COLO668 (cell line): ENCODE measurements at regions not wholly inside any gene's neighbourhood (a gene's known extent, or its start where the extent isn't known, plus 50 kb on each side); places are given as distances from the start of the nearest gene placed in this dataset.
A peak's percentile ranks its signal among the peaks of the same experiment; 100 is the strongest.

Experiments
- DNase-seq: peaks from one replicate; lab custom pipeline; 2025; ENCODE audit not compliant: unreplicated experiment; lab: John Stamatoyannopoulos, UW

DNA sequence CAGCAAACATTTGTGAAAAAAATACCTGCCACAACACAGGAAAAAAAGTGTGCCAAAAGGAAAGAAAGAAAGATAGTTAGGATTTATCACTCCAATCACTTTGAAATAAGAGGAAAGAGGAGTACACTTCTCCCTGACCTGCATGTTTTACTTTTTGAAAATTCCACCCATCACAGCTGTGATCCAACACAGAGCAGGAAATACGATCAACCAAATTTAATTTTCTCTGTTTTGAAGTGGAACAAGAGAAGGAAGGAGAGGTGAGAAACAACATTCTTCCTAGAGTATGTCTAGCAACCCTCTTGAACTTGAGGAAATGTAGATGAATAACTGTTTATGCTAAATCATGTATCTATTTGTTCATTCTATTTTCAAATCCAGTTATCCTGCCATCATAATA, 284.7 kb upstream of the SYT1 start:
- DNase-seq: no peak

DNA sequence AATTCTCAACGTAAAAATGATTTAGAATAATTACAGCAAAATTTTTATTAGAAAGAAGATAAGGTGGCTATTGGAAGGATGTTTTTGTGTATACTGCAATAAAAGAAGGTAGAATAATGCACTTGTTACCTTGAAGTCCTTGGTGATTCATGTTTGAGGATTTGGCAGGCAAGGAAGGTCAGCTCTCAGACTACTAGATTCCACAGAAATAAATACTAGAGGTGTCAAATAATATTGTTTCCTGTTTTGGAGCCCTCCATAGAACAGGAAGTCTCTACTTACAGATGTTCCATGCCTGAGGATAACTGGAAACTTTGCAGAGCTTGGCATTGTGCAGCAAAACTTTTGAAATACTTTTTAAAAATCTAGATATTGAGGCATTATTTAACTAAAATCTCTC, 284.3 kb upstream of the SYT1 start:
- DNase-seq: no peak

DNA sequence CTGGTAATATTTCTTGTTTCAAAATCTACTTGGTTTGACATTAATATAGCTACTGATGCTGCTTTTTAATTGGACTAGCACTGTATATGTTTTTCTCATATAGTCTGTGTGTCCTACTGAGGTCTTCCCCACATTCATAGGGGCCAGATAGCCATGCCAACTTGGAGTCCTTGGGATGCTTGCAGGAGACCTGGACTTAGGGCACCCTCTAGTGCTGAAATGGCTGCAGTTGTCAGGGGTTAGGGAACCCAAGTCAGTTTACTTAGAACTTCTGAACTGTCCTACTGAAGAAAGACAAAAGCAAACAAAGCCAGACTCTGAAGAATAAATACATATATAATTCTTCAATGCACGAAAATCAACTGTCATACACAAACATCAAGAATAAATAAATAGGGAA, 279.9 kb upstream of the SYT1 start:
- DNase-seq: peak; percentile 7

DNA sequence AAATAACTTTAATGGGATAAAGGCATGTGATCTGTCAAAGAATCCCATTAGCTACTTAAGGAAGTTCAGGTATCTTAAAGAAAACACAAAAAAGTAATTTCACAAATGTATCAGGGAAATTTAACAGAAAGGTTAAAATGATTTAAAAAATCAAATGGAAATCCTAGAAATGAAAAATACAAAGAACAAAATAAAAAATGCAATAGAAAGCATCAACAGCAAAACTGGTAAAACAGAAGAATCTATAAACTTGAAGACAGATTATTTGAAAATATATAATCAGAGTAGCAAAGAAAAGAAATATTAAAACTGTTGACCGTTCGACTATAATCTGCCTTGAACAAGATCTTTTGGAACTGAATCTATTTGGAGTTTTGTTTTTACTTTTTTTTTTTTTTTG, 279.4 kb upstream of the SYT1 start:
- DNase-seq: no peak

DNA sequence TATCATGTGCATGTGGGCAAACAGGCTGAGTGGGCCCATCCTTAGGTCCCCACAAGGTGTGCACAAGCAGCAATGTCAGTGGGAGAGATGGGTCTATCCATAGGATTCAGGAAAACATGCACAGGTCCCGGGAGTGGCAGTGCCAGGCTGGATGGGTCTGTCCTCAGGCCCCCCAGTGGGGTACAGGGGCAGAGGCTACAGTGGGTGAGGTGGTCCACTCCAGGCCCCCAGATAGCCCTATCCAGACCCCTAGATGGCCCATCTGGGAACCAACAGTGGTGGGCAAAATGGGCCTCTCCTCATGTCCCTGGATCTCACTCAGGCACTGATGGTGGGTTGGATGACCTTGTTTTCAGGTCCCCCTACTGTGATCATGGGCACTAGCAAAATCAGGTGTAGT, 277.8 kb upstream of the SYT1 start:
- DNase-seq: no peak

DNA sequence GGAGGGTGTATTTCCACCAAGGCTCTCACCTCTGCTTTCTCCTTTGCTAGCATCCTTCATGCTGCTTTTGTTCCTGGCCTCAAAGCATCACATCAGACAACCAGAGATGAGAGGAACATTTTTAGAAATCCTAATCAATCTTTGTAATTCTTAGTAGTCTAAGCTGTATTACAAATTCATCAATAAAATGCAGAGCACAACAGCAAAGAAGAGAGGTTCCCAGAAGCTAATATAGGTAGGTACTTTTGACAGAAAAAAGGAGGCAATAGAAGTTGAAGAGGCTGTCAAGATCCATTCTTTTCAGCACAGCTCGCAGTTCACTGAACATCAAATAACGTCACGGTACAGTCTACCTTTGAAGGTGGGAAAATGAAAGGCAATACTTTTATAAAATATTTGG, 265.2 kb upstream of the SYT1 start:
- no peak for DNase-seq

DNA sequence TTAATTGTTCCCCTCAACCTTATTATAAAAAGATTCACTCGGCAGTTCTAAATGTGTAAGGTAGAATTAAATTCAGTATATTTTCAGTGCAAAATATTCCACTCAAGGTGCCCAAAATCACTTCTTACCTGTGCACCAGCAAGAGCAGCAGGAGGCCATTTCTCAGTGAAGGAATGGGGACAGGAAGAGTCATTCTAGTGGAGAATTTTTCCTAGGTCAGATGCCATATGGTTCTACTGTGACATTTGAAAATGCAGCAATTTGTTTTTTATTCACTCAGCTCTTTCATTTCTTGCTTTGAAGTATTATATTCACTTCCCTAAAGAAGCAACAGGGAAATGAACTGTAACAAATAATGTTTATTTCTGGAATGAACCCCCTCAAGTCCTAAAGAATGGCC, 264.0 kb upstream of the SYT1 start:
- DNase-seq: no peak

DNA sequence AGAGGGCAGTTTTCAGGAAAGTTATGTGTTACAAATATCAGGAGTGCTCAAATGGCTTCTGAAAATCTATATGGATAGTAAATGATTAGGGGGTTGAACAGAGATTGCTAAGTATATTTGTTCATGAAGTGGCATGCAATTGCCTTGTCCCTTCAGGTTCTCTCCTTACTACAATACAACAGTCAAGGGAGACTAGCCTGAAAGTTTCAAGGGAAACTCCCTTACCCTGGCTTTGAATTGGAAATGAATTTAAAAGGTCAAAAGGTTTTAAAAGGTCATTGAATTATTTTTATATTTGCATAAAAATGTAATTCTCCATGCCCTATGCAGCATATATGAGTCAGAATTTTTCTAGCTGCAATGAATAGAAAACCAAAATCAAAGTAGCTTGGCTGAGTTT, 253.1 kb upstream of the SYT1 start:
- DNase-seq: no peak

DNA sequence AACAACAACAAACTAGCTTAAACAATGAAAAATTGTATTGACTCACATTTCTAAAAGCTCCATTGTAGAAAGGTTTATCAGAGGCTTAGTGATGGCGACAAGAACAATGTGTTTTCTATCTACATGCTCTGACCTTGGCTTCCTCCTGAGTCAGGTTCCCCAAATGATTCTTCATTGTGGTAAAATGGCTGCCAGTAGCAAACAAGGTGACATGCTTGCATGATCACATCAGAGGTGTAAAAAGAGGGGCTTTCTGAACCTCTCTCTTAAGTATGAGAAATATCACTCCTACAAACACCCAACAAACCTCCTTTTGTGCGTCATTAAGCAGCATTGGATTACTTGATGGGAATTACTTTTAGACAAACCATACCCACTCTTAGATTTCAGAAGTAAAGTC, 252.4 kb upstream of the SYT1 start:
- DNase-seq: no peak

DNA sequence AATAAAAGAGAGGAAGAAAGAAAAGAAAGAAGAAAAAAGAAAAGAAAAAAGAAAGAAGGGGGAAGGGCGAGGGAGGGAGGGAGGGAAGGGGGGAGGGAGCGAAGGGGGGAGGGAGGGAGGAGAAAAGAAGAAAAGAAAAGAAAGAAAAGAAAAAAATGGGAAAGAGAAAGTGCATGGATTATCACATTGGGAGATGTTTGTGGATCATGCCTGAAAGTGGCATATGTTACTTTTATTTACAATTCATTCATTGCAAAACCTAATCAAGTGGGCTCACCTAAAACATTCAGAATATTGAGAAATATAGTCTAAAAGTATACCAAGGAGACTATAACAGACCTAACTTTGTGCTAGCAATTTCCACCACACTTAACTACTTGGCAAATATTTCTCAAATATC, 246.9 kb upstream of the SYT1 start:
- DNase-seq: no peak

DNA sequence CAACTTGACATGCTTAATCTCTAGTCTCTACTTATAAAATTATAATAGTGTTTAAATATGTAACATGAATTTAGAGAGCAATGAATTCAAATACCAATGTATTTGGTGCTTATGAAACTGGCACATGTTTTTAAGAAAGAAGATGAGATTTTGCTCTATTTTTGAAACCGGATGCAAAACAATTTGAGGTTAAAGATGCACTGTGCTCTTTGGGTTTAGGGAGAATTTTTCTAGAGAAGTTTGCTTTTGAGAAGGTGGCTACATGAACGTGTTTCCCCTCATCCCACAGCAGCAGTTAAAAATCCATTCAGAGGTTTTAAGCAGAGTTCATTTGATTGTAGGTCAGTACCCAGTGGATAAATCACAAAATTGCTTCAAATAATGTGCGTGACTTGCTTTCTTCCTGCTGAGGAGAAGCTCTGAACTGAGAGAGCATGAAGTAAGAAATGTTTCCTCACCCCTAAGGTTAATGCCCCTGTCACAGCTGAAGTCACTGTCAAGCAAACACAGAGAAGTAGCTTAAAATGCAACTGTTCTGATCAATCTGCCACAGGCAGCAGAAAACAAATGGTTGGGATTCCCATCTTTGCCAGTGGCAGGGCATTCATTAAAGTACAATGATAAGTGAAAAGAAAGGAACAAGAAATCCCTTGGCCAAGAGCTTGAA, 241.9 kb upstream of the SYT1 start:
- no peak for DNase-seq

DNA sequence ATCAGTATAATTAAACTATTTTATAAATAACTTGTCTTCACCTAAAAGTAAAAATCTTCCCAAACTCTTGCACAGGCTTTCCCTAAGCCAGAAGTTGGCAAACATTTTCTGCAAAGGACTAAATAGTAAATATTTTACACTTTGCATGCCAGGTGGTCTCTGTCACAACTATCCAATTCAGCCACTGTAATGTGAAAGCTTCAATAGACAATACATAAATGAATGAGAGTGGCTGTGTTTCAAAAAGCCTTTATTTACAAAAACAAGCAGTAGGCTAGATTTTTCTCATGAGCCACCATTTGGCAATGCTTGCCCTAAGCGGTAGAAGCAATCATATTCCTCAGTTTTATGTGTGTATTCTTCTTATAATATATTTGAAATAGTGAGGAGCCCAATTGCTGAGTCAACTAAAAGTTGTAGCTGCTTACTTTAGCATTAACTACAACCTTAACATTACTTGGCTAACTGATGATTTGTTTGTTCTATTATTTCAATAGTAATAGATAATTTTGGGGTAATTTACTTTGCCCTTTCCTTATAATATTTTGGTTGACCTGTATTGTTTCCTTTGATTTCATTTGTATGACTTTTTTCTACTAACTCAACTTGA, 236.0 kb upstream of the SYT1 start:
- no peak for DNase-seq

DNA sequence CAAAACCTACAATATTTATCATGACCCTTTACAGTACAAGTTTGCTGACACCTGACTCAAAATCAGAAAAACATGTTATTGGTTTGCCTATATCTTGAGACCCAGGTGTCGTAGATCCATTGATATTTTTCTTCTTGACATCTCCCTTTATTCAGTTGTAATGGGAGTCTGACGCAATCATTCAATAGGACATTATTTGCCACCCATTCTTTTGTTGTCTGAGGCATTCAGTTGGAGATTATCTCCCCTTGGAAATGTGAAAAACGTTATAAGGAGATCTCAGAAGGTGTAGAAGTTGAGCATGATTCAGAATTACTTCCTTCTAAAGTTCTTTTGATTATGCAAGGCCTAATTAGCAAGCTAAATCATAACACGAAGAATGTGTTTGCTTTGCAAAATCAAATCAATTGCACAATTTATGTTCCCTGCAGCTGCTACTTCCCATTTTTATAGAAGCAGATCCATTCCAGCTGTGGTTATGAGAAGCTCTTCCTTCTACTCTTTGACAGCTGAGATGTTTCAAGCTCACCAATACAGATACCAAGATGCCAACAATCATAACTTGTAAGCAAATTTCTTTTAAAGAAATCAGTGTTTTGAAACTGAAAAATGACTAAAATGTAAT, 228.2 kb upstream of the SYT1 start:
- no peak for DNase-seq

DNA sequence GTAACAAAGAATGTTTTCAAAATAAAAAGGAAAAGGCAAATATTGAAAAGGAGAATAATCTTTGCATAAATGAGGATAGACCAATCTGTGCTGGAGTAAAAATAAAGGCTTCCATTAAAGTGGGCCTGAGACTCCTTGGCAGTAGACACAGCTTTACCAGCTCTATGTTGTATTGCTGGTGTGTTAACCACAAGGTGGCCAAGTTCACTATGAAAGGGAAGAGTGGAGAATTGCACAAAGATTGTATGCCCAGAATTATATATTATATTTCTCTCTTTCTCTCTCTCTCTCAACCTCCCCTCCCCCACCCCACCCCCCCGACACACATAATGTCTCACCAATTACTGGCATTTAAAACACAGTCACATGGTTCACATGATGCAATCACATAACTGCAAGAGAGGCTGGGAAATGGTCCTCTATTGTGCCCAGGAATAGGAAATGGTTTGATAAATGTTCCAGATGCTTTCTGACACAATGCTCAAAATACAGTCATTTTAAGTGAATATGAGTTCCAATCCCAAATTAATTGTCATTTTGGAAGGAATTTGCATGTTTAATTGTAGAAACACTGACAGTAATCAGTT, 222.6 kb upstream of the SYT1 start:
- no peak for DNase-seq

DNA sequence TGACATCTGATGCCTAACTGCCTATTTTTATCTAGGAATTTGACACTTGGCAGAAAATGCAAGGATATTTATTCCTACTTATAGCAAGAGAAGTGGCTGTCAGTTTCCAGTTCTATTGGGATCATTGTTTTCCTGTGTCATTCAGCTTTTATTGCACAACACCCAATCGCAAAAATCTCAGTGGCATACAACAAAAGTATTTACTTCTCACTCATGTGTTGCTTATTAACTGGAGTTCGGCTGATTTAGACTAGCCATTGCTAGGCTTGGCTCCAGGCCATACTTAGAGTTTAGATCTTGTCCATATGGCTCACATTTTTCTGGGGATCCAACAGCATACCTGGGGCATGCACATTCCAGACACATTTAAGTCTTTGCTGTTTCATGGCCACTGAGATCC, 218.6 kb upstream of the SYT1 start:
- no peak for DNase-seq

DNA sequence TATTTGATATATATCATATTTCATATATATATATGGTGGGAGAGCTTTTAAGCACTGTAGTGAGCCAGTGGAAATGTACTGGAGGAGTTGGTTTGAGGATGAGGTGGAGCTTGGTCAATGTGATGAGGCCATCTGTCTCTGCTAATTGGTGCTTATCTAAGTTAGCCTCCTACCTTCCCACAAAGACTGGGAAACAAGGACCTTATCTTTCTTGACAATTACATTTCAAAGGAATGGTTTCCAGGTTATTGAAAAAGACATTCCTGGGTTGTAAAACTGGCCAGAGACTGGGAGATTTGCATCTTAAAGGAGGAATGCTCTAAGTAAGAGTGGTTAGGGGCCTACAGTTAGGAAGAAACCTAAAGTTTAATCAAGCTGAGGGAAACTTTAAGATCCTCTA, 212.8 kb upstream of the SYT1 start:
- DNase-seq: no peak

DNA sequence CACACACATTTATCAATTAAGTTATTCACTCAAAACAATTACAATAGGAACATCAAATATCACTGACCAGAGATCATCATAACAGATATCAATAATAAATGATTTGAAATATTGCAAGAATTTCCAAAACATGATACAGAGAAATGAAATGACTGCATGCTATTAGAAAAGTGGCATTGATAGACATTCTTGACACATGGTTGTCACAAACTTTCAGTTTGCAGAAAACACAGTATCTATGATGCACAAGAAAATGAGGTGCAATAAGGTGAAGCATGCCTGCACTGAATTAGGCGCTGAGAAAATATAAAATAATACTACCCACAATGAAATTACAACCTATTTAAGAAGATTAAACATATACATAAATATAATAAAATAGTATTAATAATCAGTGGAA, 198.0 kb upstream of the SYT1 start:
- no peak for DNase-seq

DNA sequence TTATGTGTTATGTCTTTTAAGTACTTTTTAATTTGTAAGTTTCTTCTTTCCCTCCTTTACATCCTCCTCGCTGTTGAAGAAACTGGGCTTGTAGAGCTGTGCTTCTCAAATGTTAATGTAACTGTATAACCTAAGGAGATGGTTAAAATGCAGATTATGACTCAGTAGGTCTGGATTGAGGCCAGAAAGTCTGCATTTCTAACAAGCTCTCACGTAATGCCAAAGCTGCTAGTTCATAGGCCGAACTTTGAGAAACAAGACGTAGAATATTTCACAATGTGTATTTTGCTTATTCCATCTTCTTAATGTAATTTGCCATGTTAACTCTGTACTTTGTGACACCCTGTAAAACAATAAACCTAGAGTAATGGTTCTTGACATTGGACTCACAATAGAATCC, 193.3 kb upstream of the SYT1 start:
- DNase-seq: no peak

DNA sequence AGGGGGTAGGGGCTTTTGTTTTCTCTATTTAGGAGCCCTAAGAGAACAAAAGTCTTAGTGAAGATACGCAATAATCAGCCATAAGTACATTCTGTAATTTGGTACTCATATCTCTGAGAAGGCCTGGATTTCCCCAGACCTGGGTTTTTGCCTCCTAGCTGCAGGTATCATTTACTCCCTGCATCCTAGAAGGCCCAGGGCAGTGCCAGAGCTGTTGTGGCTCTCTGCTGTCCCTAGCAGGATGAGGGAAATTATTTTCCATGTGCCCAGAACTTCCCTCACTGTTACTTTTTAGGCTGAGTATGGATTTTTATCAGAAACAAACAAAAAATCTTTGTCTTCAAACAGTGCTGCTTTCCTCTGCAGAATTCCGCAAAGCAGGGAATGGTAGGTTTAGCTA, 192.5 kb upstream of the SYT1 start:
- no peak for DNase-seq

DNA sequence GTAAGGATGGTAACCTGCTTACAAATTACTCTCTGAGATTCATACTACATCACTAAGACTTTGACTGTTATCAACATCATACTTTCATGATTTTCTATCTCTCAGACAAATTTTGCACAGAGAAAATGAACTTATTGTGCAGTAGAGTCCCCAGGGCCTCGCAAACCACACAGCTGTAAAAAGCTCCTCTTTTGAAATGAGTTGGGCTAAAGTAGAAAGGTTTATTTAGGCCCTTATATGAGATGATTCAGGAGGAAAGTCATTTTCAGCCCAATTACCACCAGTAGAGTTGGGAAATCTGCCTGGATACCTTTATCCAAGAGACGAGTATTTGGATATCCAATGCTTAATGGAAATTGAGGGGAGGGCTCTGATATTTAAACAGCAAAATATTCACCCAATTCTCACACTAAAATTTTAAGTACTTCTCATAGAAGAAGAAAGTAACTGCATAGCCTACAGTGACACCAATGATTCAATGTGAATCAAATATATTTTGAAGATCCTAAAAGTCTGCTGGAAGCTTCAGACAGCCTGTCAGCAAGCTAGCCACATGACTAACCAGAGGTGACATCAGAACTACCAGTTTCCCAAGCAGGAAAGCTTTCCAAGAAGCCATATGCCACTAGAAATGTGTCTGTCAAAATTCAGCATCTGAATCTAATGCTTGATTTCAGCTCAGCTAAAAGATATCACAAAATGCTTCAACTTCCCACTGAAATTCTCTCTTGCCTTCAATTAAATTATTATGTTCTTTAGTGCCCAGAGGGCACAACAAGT, 190.1 kb upstream of the SYT1 start:
- DNase-seq: no peak

DNA sequence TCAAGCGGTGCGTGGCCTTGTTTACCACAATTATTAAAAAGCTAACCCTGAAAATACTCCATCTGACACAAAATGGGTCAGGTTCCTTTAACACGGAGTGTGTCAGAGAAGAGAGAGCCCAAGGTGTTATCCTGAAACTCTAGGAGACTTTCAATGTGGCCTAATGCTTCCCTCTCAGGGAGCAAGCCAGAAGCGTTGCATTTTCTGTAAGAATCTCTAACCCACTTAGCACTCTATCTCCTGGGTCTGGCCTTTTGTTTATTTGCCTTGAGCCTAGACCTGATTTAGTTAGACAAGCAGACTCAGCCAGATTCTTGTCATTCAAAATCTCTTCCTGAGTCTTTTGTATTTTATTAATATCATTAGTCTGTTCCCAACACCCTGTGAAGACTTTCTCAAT, 184.0 kb upstream of the SYT1 start:
- DNase-seq: no peak

DNA sequence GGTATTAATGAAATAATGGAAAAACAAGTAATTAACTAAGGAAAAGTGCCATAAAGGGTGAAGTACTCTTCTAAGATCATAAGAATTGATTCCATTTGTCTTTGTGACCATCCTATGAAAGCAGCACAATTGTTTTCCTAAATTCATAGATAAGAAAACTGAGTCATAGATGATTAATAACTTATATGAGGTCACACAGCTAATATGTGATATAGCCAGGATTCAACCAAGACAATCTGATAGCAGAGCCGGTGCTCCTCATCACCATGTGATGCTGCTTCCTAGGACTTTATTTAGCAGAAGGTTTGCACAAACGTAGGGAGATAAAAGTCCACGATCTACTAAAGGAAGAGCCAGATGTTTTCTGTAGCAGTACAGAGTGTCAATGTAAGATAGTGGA, 181.5 kb upstream of the SYT1 start:
- DNase-seq: no peak
